ENCODE measurements at regions not wholly inside any gene's neighbourhood (a gene's known extent, or its start where the extent isn't known, plus 50 kb on each side); places are given as distances from the start of the nearest gene placed in this dataset.

GRCh38 chr7:52507546-52508255, 527.7 kb upstream of the POM121L12 start:
- TF ChIP-seq GATA3 (IDR thresholded peaks at IDR 0.05; ENCODE audit: low read depth, low read length): no peak
- no peak for TF ChIP-seq GATA2 (IDR thresholded peaks at IDR 0.05; ENCODE audit: low read depth, low read length)

GRCh38 chr7:52506325-52506724, 529.1 kb upstream of the POM121L12 start:
- no peak for TF ChIP-seq GATA2 (IDR thresholded peaks at IDR 0.05; ENCODE audit: low read depth, low read length)
- no peak for TF ChIP-seq GATA3 (IDR thresholded peaks at IDR 0.05; ENCODE audit: low read depth, low read length)

- TF ChIP-seq GATA2 (IDR thresholded peaks at IDR 0.05; ENCODE audit: low read depth, low read length): no peak
- no peak for TF ChIP-seq GATA3 (IDR thresholded peaks at IDR 0.05; ENCODE audit: low read depth, low read length)
These were observed 530.9 kb upstream of the POM121L12 start for GRCh38 chr7:52504561-52504960.

GRCh38 chr7:52502281-52502680, 533.2 kb upstream of the POM121L12 start:
- no peak for TF ChIP-seq GATA2 (IDR thresholded peaks at IDR 0.05; ENCODE audit: low read depth, low read length)
- no peak for TF ChIP-seq GATA3 (IDR thresholded peaks at IDR 0.05; ENCODE audit: low read depth, low read length)

GRCh38 chr7:52501696-52502095, 533.7 kb upstream of the POM121L12 start:
- no peak for TF ChIP-seq GATA2 (IDR thresholded peaks at IDR 0.05; ENCODE audit: low read depth, low read length)
- no peak for TF ChIP-seq GATA3 (IDR thresholded peaks at IDR 0.05; ENCODE audit: low read depth, low read length)

GRCh38 chr7:52500841-52501240, 534.6 kb upstream of the POM121L12 start:
- TF ChIP-seq GATA3 (IDR thresholded peaks at IDR 0.05; ENCODE audit: low read depth, low read length) (no peak), GATA2 (IDR thresholded peaks at IDR 0.05; ENCODE audit: low read depth, low read length) (no peak)

GRCh38 chr7:52498366-52498765, 537.1 kb upstream of the POM121L12 start:
- no peak for TF ChIP-seq GATA2 (IDR thresholded peaks at IDR 0.05; ENCODE audit: low read depth, low read length)

GRCh38 chr7:52486267-52486666, 549.2 kb upstream of the POM121L12 start:
- TF ChIP-seq GATA3 (IDR thresholded peaks at IDR 0.05; ENCODE audit: low read depth, low read length) (no peak), GATA2 (IDR thresholded peaks at IDR 0.05; ENCODE audit: low read depth, low read length) (no peak)

- TF ChIP-seq GATA2 (IDR thresholded peaks at IDR 0.05; ENCODE audit: low read depth, low read length) (no peak), GATA3 (IDR thresholded peaks at IDR 0.05; ENCODE audit: low read depth, low read length) (no peak)
These were observed 553.4 kb upstream of the POM121L12 start for GRCh38 chr7:52482076-52482475.

GRCh38 chr7:52481571-52481970, 553.9 kb upstream of the POM121L12 start:
- no peak for TF ChIP-seq GATA3 (IDR thresholded peaks at IDR 0.05; ENCODE audit: low read depth, low read length)

- TF ChIP-seq GATA2 (IDR thresholded peaks at IDR 0.05; ENCODE audit: low read depth, low read length) (no peak), GATA3 (IDR thresholded peaks at IDR 0.05; ENCODE audit: low read depth, low read length) (no peak)
These were observed 555.4 kb upstream of the POM121L12 start for GRCh38 chr7:52479990-52480389.

GRCh38 chr7:52475001-52475582, 560.3 kb upstream of the POM121L12 start:
- TF ChIP-seq GATA3 (IDR thresholded peaks at IDR 0.05; ENCODE audit: low read depth, low read length): peak; percentile 84
- TF ChIP-seq GATA2 (IDR thresholded peaks at IDR 0.05; ENCODE audit: low read depth, low read length): peak; percentile 94

GRCh38 chr7:52473756-52474155, 561.7 kb upstream of the POM121L12 start:
- TF ChIP-seq GATA2 (IDR thresholded peaks at IDR 0.05; ENCODE audit: low read depth, low read length) (no peak), GATA3 (IDR thresholded peaks at IDR 0.05; ENCODE audit: low read depth, low read length) (no peak)

GRCh38 chr7:52472006-52472620, 563.3 kb upstream of the POM121L12 start:
- no peak for TF ChIP-seq GATA3 (IDR thresholded peaks at IDR 0.05; ENCODE audit: low read depth, low read length)
- TF ChIP-seq GATA2 (IDR thresholded peaks at IDR 0.05; ENCODE audit: low read depth, low read length): no peak

GRCh38 chr7:52465216-52465615, 570.2 kb upstream of the POM121L12 start:
- no peak for TF ChIP-seq GATA3 (IDR thresholded peaks at IDR 0.05; ENCODE audit: low read depth, low read length)
- no peak for TF ChIP-seq GATA2 (IDR thresholded peaks at IDR 0.05; ENCODE audit: low read depth, low read length)
